DND-41 (cell line): ENCODE measurements at regions not wholly inside any gene's neighbourhood (a gene's known extent, or its start where the extent isn't known, plus 50 kb on each side); places are given as distances from the start of the nearest gene placed in this dataset.

Source experiments
- ATAC-seq: fragments of 200-7000 bp; cut with Tn5 transposase; 3 replicates; pipeline ENCODE4 v1.9.1; 2021; ENCODE audit warnings: low read depth; ENCODE audit not compliant: insufficient read depth
- DNase-seq: peaks from one replicate; pipeline ENCODE4 v3.0.0-alpha.2; 2020
- H2AFZ ChIP-seq: 2 replicates; pipeline ENCODE4 v1.6.0; 2012; ENCODE audit warnings: low read depth, low read length
- H3K27ac ChIP-seq: 2 replicates; pipeline ENCODE4 v1.5.1; 2012; ENCODE audit warnings: low read length, inconsistent platforms
- H3K27me3 ChIP-seq: fragments of 200-600 bp; sonication (generic); 2 replicates; pipeline ENCODE4 v1.6.0; 2012; ENCODE audit warnings: low read length, mild to moderate bottlenecking, inconsistent platforms; ENCODE audit not compliant: insufficient read depth, poor library complexity
- H3K36me3 ChIP-seq: 2 replicates; pipeline ENCODE4 v1.5.1; 2012; ENCODE audit warnings: low read length, inconsistent platforms; ENCODE audit not compliant: insufficient read depth
- H3K4me1 ChIP-seq: 2 replicates; pipeline ENCODE4 v1.5.1; 2012; ENCODE audit warnings: mild to moderate bottlenecking, low read length; ENCODE audit not compliant: insufficient read depth
- H3K4me2 ChIP-seq: 2 replicates; pipeline ENCODE4 v1.6.0; 2012; ENCODE audit warnings: mild to moderate bottlenecking, moderate library complexity, low read length, inconsistent platforms; ENCODE audit not compliant: insufficient read depth
- H3K4me3 ChIP-seq, 2 experiments: fragments of 200-600 bp in 1 of 2; shearing (Covaris generic) in 1 of 2; 2 replicates each; pipeline ENCODE4 v1.5.1; 2012 to 2016; ENCODE audit warnings: inconsistent platforms in 2 of 2, low read length in 2 of 2, mild to moderate bottlenecking in 2 of 2, low read depth in 1 of 2, moderate library complexity in 1 of 2
- H3K79me2 ChIP-seq: 2 replicates; pipeline ENCODE4 v1.6.0; 2012; ENCODE audit warnings: low read length, inconsistent platforms; ENCODE audit not compliant: insufficient read depth
- H3K9ac ChIP-seq: 2 replicates; pipeline ENCODE4 v1.6.0; 2012; ENCODE audit warnings: low read depth, mild to moderate bottlenecking, inconsistent platforms, low read length, moderate library complexity
- H3K9me3 ChIP-seq: 2 replicates; pipeline ENCODE4 v1.5.1; 2012; ENCODE audit warnings: low read length, moderate library complexity, mild to moderate bottlenecking, inconsistent platforms; ENCODE audit not compliant: insufficient read depth, severe bottlenecking
- H4K20me1 ChIP-seq: 2 replicates; pipeline ENCODE4 v1.6.0; 2012; ENCODE audit warnings: low read length; ENCODE audit not compliant: insufficient read depth
- CTCF ChIP-seq: IDR thresholded peaks from 2 replicates; pipeline ENCODE4 v1.5.1; 2012; ENCODE audit warnings: borderline replicate concordance, low read length, moderate library complexity, mild to moderate bottlenecking; ENCODE audit not compliant: poor library complexity, severe bottlenecking; ENCODE audit errors: extremely low read depth
- EZH2 ChIP-seq: IDR thresholded peaks from 3 replicates; pipeline ENCODE4 v1.6.1; 2012; ENCODE audit warnings: borderline replicate concordance, low read depth, mild to moderate bottlenecking, moderate library complexity, low read length, inconsistent platforms; ENCODE audit not compliant: severe bottlenecking

GRCh38 chr5:112614285-112614684, 123.4 kb upstream of the APC start:
- Histone ChIP-seq H3K4me1 (peaks cover 6% of the 10 kb centered on the region), H2AFZ (no peak overlapping the region), H3K27ac (no peak overlapping the region), H4K20me1 (no peaks in the 10 kb centered on the region), H3K9ac (no peak overlapping the region), H3K79me2 (no peaks in the 10 kb centered on the region), H3K27me3 (no peaks in the 10 kb centered on the region), H3K4me2 (no peak overlapping the region), H3K36me3 (no peaks in the 10 kb centered on the region), H3K4me3 (no peak overlapping the region), H3K9me3 (no peaks in the 10 kb centered on the region)
- no peak for TF ChIP-seq CTCF
- TF ChIP-seq EZH2 = no peak
- no peak for DNase-seq
- ATAC-seq = no peak

- Histone ChIP-seq H3K27me3 (no peaks in the 10 kb centered on the region), H4K20me1 (no peaks in the 10 kb centered on the region), H3K4me3 (no peak overlapping the region), H3K4me1 (no peaks in the 10 kb centered on the region), H3K9me3 (no peaks in the 10 kb centered on the region), H3K9ac (no peak overlapping the region), H3K27ac (no peak overlapping the region), H3K79me2 (no peaks in the 10 kb centered on the region), H3K4me2 (no peak overlapping the region), H2AFZ (no peak overlapping the region), H3K36me3 (no peaks in the 10 kb centered on the region)
- TF ChIP-seq CTCF = no peak
- TF ChIP-seq EZH2 = no peak
- ATAC-seq (no peak), DNase-seq (no peak)
Observed at GRCh38 chr5:112614986-112615385, 122.7 kb upstream of the APC start.

GRCh38 chr5:112616812-112617547, 120.7 kb upstream of the APC start:
- Histone ChIP-seq H3K4me1 (no peaks in the 10 kb centered on the region), H2AFZ (no peak overlapping the region), H3K9ac (no peak overlapping the region), H3K36me3 (no peaks in the 10 kb centered on the region), H3K4me3 (no peak overlapping the region), H3K9me3 (no peaks in the 10 kb centered on the region), H3K27ac (no peak overlapping the region), H4K20me1 (no peaks in the 10 kb centered on the region), H3K27me3 (no peaks in the 10 kb centered on the region), H3K4me2 (no peak overlapping the region), H3K79me2 (no peaks in the 10 kb centered on the region)
- ATAC-seq = no peak
- no peak for DNase-seq
- no peak for TF ChIP-seq CTCF
- no peak for TF ChIP-seq EZH2
